ENCODE measurements at regions not wholly inside any gene's neighbourhood (a gene's known extent, or its start where the extent isn't known, plus 50 kb on each side); places are given as distances from the start of the nearest gene placed in this dataset.

- no peak for TF ChIP-seq CTCF (IDR thresholded peaks at IDR 0.05; ENCODE audit: insufficient read depth, low read depth, low read length, missing control alignments)
- no peak for DNase-seq (ENCODE audit: low read depth)
- no peak overlapping the region for H3K4me3 ChIP-seq (ENCODE audit: low read length)
Observed at GRCh38 chr9:126112135-126112720, 214.4 kb upstream of the MVB12B start.

- DNase-seq (ENCODE audit: low read depth) = no peak
- no peak for TF ChIP-seq CTCF (IDR thresholded peaks at IDR 0.05; ENCODE audit: insufficient read depth, low read depth, low read length, missing control alignments)
- H3K4me3 ChIP-seq (ENCODE audit: low read length) = no peak overlapping the region
Observed at GRCh38 chr9:126113176-126113575, 213.5 kb upstream of the MVB12B start.

GRCh38 chr9:126113756-126114408, 212.7 kb upstream of the MVB12B start:
- no peak for DNase-seq (ENCODE audit: low read depth)
- no peak for TF ChIP-seq CTCF (IDR thresholded peaks at IDR 0.05; ENCODE audit: insufficient read depth, low read depth, low read length, missing control alignments)

GRCh38 chr9:126114409-126114760, 212.2 kb upstream of the MVB12B start:
- H3K4me3 ChIP-seq (ENCODE audit: low read length) = no peak overlapping the region
- DNase-seq (ENCODE audit: low read depth) = no peak
- no peak for TF ChIP-seq CTCF (IDR thresholded peaks at IDR 0.05; ENCODE audit: insufficient read depth, low read depth, low read length, missing control alignments)

More at GRCh38 chr9:126113756-126114408, 212.7 kb upstream of the MVB12B start:
- H3K4me3 ChIP-seq (ENCODE audit: low read length) = no peak overlapping the region

GRCh38 chr9:126114850-126115460, 211.7 kb upstream of the MVB12B start:
- no peak overlapping the region for H3K4me3 ChIP-seq (ENCODE audit: low read length)
- DNase-seq (ENCODE audit: low read depth) = peak; percentile 7
- TF ChIP-seq CTCF (IDR thresholded peaks at IDR 0.05; ENCODE audit: insufficient read depth, low read depth, low read length, missing control alignments) = no peak

GRCh38 chr9:126116351-126117157, 210.1 kb upstream of the MVB12B start:
- no peak for DNase-seq (ENCODE audit: low read depth)
- H3K4me3 ChIP-seq (ENCODE audit: low read length) = no peak overlapping the region
- TF ChIP-seq CTCF (IDR thresholded peaks at IDR 0.05; ENCODE audit: insufficient read depth, low read depth, low read length, missing control alignments) = no peak

Measured in epithelial cell of esophagus (primary cell).